ENCODE measurements at regions not wholly inside any gene's neighbourhood (a gene's known extent, or its start where the extent isn't known, plus 50 kb on each side); places are given as distances from the start of the nearest gene placed in this dataset.

DNA sequence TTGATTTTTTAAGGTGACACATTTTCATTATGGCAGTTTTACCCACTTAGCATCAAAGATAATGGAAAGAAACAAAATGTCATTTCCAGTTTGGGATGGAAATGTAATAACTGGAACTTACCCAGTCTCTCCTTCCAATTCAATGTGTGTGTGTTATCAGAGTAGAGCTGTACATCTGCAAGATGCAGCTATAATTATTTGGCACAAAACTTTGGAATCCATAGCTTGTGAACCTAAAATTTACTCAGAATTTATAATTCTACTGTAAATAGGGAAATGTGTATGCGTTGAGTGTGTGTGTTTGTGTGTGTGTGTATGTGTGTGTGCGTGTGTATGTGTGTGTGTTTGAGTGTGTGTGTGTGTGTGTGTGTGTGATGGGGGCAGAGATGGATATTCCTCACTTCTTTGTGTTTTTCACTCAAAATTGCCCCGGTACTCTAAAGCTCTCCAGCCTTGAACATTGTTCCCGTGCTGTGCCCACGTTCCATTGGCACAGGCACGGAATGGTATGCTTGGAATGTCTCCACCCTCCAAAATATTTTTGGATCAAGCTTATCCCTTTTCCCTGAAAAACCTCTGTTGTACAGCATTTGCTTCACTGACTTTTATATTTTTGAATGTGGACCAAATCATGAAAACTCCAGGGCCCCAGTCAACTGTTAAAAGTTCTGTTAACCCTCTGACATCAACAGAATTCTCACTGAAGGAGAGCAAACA lies 150.2 kb upstream of the BMP4 start:
- H3K4me3 ChIP-seq (ENCODE audit: low read depth, low read length) = no peak overlapping the region
- CTCF ChIA-PET = no interaction called here
- H3K36me3 ChIP-seq (ENCODE audit: control insufficient read depth, insufficient read depth, low read length) = no peaks in the 10 kb centered on the region
- TF ChIP-seq, protein P1, sequence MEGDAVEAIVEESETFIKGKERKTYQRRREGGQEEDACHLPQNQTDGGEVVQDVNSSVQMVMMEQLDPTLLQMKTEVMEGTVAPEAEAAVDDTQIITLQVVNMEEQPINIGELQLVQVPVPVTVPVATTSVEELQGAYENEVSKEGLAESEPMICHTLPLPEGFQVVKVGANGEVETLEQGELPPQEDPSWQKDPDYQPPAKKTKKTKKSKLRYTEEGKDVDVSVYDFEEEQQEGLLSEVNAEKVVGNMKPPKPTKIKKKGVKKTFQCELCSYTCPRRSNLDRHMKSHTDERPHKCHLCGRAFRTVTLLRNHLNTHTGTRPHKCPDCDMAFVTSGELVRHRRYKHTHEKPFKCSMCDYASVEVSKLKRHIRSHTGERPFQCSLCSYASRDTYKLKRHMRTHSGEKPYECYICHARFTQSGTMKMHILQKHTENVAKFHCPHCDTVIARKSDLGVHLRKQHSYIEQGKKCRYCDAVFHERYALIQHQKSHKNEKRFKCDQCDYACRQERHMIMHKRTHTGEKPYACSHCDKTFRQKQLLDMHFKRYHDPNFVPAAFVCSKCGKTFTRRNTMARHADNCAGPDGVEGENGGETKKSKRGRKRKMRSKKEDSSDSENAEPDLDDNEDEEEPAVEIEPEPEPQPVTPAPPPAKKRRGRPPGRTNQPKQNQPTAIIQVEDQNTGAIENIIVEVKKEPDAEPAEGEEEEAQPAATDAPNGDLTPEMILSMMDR (IDR thresholded peaks at IDR 0.05; ENCODE audit: insufficient read depth, low read depth, low read length) = no peak
- POLR2A ChIA-PET = interaction anchor here (0.6 kb wide), 1 partner anchor 103 kb away, joined by 5 read pairs; no protein-coding TSS in a partner anchor
- DNase-seq (ENCODE audit: low read depth) = no peak
- no peaks in the 10 kb centered on the region for H3K27me3 ChIP-seq (ENCODE audit: control insufficient read depth, insufficient read depth, low read length)

DNA sequence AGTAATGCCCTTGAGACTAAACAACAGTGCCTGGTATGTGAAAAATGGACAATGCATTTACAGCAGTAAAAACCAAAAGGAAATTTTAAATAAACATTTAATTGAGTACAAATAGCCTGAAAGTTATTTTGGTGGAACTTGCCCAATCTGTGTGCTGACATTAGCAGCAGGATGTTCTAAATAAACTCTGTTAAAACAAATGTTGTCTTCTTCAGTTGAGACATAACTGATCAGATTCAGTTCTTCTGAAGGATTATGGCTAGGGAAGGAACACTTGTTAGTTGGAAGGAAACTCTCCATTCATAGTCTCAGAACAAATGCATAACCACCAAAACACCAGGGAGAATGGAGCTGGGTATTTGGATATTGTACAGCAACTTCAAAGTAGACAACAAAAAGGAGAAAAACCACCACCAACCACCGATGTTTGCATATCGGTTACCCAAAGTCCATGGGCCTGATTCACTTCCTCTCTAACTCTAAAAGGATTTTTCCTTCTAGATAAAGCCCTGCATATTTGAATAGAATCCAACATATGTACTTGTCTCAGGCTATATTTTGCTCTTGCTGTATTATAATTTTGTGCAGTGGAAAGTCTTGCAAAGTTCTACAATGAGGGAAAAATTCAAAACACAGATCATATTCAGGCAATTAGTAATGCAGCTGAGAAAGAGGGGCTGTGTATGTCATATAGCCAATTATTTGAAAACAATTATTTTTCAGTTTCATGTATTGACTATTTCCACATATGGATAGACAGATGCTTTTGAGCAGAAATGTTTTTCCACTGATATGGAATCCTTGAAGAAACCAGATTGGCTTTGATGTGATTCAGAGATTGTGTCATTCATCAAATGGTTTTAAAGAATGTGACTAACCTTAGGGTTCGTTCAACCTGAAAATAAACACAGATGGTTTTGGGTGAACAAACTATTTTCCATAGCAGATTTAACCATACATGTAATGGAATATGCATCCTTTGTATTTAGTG lies 152.2 kb upstream of the BMP4 start:
- no peaks in the 10 kb centered on the region for H3K27me3 ChIP-seq (ENCODE audit: control insufficient read depth, insufficient read depth, low read length)
- no peaks in the 10 kb centered on the region for H3K36me3 ChIP-seq (ENCODE audit: control insufficient read depth, insufficient read depth, low read length)
- ChIA-PET POLR2A (no interaction called here), CTCF (no interaction called here)
- no peak overlapping the region for H3K4me3 ChIP-seq (ENCODE audit: low read depth, low read length)
- TF ChIP-seq, protein P1 (IDR thresholded peaks at IDR 0.05; ENCODE audit: insufficient read depth, low read depth, low read length) = no peak
- DNase-seq (ENCODE audit: low read depth) = no peak

DNA sequence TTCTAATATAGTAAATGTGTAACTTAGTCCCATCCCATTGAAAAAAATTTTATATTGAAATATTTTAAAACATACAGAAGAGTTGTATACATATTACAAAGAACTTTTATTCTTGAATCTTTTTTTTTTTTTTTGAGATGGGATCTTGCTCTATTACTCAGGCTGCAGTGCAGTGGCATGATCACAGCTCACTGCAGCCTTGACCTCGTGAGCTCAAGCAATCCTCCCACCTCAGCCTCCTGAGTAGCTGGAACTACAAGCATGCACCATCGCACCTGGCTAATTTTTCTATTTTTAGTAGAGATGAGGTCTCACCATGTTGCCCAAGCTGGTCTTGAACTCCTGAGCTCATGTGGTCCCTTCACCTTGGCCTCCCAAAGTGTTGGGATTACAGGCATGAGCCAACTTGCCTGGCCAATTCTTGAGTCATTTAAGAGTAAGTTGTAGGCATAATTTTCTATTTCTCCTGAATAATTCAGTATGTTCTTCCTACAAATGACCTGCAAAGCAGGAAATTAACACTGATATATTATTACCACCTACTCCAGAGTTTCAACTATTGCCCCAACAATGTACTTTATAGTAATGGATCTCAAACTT lies 153.0 kb upstream of the BMP4 start:
- ChIA-PET POLR2A (no interaction called here), CTCF (no interaction called here)
- H3K36me3 ChIP-seq (ENCODE audit: control insufficient read depth, insufficient read depth, low read length) = no peaks in the 10 kb centered on the region
- no peak for DNase-seq (ENCODE audit: low read depth)
- TF ChIP-seq, protein P1 (IDR thresholded peaks at IDR 0.05; ENCODE audit: insufficient read depth, low read depth, low read length) = no peak
- no peaks in the 10 kb centered on the region for H3K27me3 ChIP-seq (ENCODE audit: control insufficient read depth, insufficient read depth, low read length)
- H3K4me3 ChIP-seq (ENCODE audit: low read depth, low read length) = no peak overlapping the region

DNA sequence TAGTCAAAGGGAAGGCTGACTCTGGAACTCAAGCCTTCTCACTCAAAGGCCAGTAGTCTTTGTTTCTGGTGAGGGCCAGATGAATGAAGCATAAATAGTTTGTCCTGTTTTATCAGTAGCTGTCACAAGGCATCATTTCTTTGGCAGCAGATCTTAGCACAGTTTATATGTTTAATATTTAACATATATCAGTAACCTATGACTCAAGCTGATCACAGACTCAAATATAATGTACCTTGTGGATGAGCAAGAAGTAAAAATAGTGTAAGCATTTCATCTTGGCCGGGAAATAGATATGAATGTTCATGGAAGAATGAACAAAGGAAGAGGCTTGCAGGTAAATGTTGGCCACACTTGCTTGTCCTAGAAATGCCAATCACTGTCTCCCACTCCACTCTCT lies 158.3 kb upstream of the BMP4 start:
- TF ChIP-seq, protein P1 (IDR thresholded peaks at IDR 0.05; ENCODE audit: insufficient read depth, low read depth, low read length) = no peak
- POLR2A ChIA-PET = no interaction called here
- no peak for DNase-seq (ENCODE audit: low read depth)
- CTCF ChIA-PET = interaction anchor here (1.3 kb wide), 1 partner anchor 201 kb away, joined by 3 read pairs; no protein-coding TSS in a partner anchor
- Histone ChIP-seq H3K36me3 (ENCODE audit: control insufficient read depth, insufficient read depth, low read length) (no peaks in the 10 kb centered on the region), H3K4me3 (ENCODE audit: low read depth, low read length) (no peak overlapping the region), H3K27me3 (ENCODE audit: control insufficient read depth, insufficient read depth, low read length) (no peaks in the 10 kb centered on the region)

Data from BJ (cell line).